H1 (cell line): ENCODE measurements at regions not wholly inside any gene's neighbourhood (a gene's known extent, or its start where the extent isn't known, plus 50 kb on each side); places are given as distances from the start of the nearest gene placed in this dataset.

Experiments
- CTCF ChIA-PET: fragments of 300-600 bp; sonication (Branson Sonifier 250); formaldehyde crosslinking; loops from one replicate; lab custom pipeline; 2021; ENCODE audit not compliant: partially characterized antibody; lab: Charles Lee
- POLR2A ChIA-PET: fragments of 300-600 bp; sonication (Branson Sonifier 250); formaldehyde crosslinking; loops from one replicate; lab custom pipeline; 2021; ENCODE audit warnings: inconsistent platforms; ENCODE audit not compliant: partially characterized antibody; lab: Charles Lee
- DNase-seq, 2 experiments: peaks; one replicate each; pipeline versions ENCODE4 v3.0.0 to v3.0.0-alpha.2; 2010 to 2022; ENCODE audit warnings: low spot score in 2 of 2, low read depth in 1 of 2, mixed read lengths in 1 of 2
- FAIRE-seq: peaks from 2 replicates; lab custom pipeline; 2011; peaks lifted over from hg19 to GRCh38; lab: Jason Lieb, UNC
- H2AFZ ChIP-seq: 2 replicates; pipeline ENCODE4 v1.8.1; 2012; ENCODE audit warnings: low read length, inconsistent platforms
- H2AK5ac ChIP-seq: 2 replicates; pipeline ENCODE4 v1.6.1; 2013; ENCODE audit warnings: low read depth, low read length
- H2BK120ac ChIP-seq: replicated peaks from 2 replicates; pipeline ENCODE3; 2013; ENCODE audit warnings: low read depth, low read length, inconsistent platforms
- H2BK12ac ChIP-seq: 2 replicates; pipeline ENCODE4 v1.6.1; 2013; ENCODE audit warnings: low read depth, low read length
- H2BK15ac ChIP-seq: 2 replicates; pipeline ENCODE4 v1.6.1; 2013; ENCODE audit warnings: low read length
- H2BK20ac ChIP-seq: 2 replicates; pipeline ENCODE4 v1.6.1; 2013; ENCODE audit warnings: low read length
- H2BK5ac ChIP-seq: 2 replicates; pipeline ENCODE4 v1.6.1; 2013; ENCODE audit warnings: low read depth, low read length
- H3K14ac ChIP-seq: 2 replicates; pipeline ENCODE4 v1.6.1; 2013; ENCODE audit warnings: inconsistent platforms; ENCODE audit not compliant: insufficient read length
- H3K18ac ChIP-seq: 2 replicates; pipeline ENCODE4 v1.6.1; 2013; ENCODE audit warnings: low read length; ENCODE audit errors: extremely low read depth
- H3K23ac ChIP-seq: 2 replicates; pipeline ENCODE4 v1.6.1; 2013; ENCODE audit warnings: inconsistent platforms; ENCODE audit not compliant: insufficient read length
- H3K23me2 ChIP-seq: 2 replicates; pipeline ENCODE4 v1.6.1; 2013; ENCODE audit warnings: low read depth, low read length
- H3K27ac ChIP-seq: 2 replicates; pipeline ENCODE4 v1.6.1; 2011; ENCODE audit warnings: low read depth, low read length, inconsistent platforms
- H3K27me3 ChIP-seq, 4 experiments: replicated peaks in 1 of 4; 1 replicate in 1 of 4; 2 replicates in 3 of 4; pipeline versions ENCODE4 v1.6.1 to v1.8.1; 2011 to 2013; ENCODE audit warnings: low read length in 3 of 4, mild to moderate bottlenecking in 3 of 4, inconsistent platforms in 2 of 4, mixed read lengths in 2 of 4, moderate library complexity in 1 of 4; ENCODE audit not compliant: control insufficient read depth in 3 of 4, insufficient read depth in 3 of 4; ENCODE audit errors: extremely low read depth in 1 of 4
- H3K36me3 ChIP-seq, 4 experiments: 2 replicates each; pipeline versions ENCODE4 v1.6.1 to v1.8.1; 2011 to 2013; ENCODE audit warnings: mild to moderate bottlenecking in 4 of 4, low read length in 3 of 4, moderate library complexity in 2 of 4, control low read depth in 1 of 4, inconsistent platforms in 1 of 4; ENCODE audit not compliant: insufficient read depth in 4 of 4, control insufficient read depth in 2 of 4
- H3K4ac ChIP-seq: replicated peaks from 2 replicates; pipeline ENCODE3; 2013; ENCODE audit warnings: low read length, low read depth, mixed read lengths, inconsistent platforms; ENCODE audit not compliant: insufficient read length
- H3K4me1 ChIP-seq, 4 experiments: replicated peaks in 1 of 4; 1 replicate in 1 of 4; 2 replicates in 3 of 4; pipeline versions ENCODE4 v1.6.1 to v1.8.1; 2011 to 2013; ENCODE audit warnings: low read length in 3 of 4, inconsistent platforms in 2 of 4, mixed read lengths in 1 of 4; ENCODE audit not compliant: insufficient read depth in 4 of 4, control insufficient read depth in 3 of 4
- H3K4me2 ChIP-seq, 2 experiments: 2 replicates each; pipeline versions ENCODE4 v1.6.1 to v1.8.1; 2011 to 2013; ENCODE audit warnings: low read depth in 2 of 2, low read length in 2 of 2, control low read depth in 1 of 2, inconsistent platforms in 1 of 2, mild to moderate bottlenecking in 1 of 2; ENCODE audit not compliant: insufficient read depth in 1 of 2
- H3K4me3 ChIP-seq, 4 experiments: fragments of 200-600, 300-600 bp in 1 of 4; sonication (generic), shearing (Covaris generic), sonication (Bioruptor Twin) in 1 of 4; 2 replicates each; pipeline versions ENCODE4 v1.5.1 to v1.8.1; 2011 to 2016; ENCODE audit warnings: low read length in 4 of 4, low read depth in 3 of 4, control low read depth in 2 of 4, inconsistent platforms in 2 of 4, mild to moderate bottlenecking in 2 of 4, mixed read lengths in 1 of 4, moderate library complexity in 1 of 4; ENCODE audit not compliant: insufficient read depth in 2 of 4; ENCODE audit errors: extremely low read depth in 1 of 4
- H3K56ac ChIP-seq: replicated peaks from 2 replicates; pipeline ENCODE3; 2013; ENCODE audit warnings: low read depth, mild to moderate bottlenecking, mixed read lengths, low read length, inconsistent platforms; ENCODE audit not compliant: insufficient read length
- H3K79me1 ChIP-seq: 2 replicates; pipeline ENCODE4 v1.6.1; 2013; ENCODE audit warnings: low read depth, low read length, control low read depth
- H3K79me2 ChIP-seq, 2 experiments: 2 replicates each; pipeline versions ENCODE4 v1.6.1 to v1.8.1; 2012 to 2013; ENCODE audit warnings: low read length in 2 of 2, mild to moderate bottlenecking in 2 of 2, inconsistent platforms in 1 of 2; ENCODE audit not compliant: insufficient read depth in 2 of 2, control insufficient read depth in 1 of 2
- H3K9ac ChIP-seq, 4 experiments: replicated peaks in 1 of 4; 1 replicate in 1 of 4; 2 replicates in 3 of 4; pipeline versions ENCODE4 v1.6.1 to v1.8.1; 2011 to 2013; ENCODE audit warnings: low read depth in 3 of 4, low read length in 3 of 4, control low read depth in 2 of 4, mild to moderate bottlenecking in 2 of 4, moderate library complexity in 2 of 4, inconsistent platforms in 1 of 4; ENCODE audit errors: extremely low read depth in 1 of 4
- H3K9me3 ChIP-seq, 2 experiments: 2 replicates each; pipeline versions ENCODE4 v1.6.1 to v1.8.1; 2012 to 2013; ENCODE audit warnings: mild to moderate bottlenecking in 2 of 2, moderate library complexity in 2 of 2, control low read depth in 1 of 2, inconsistent platforms in 1 of 2, low read depth in 1 of 2, low read length in 1 of 2, mixed read lengths in 1 of 2; ENCODE audit not compliant: insufficient read depth in 2 of 2
- H4K20me1 ChIP-seq, 2 experiments: replicated peaks in 1 of 2; 2 replicates each; pipeline versions ENCODE3 to v1.8.1; 2011 to 2013; ENCODE audit warnings: inconsistent platforms in 2 of 2, low read length in 2 of 2, mild to moderate bottlenecking in 1 of 2; ENCODE audit not compliant: insufficient read depth in 2 of 2, control insufficient read depth in 1 of 2
- H4K5ac ChIP-seq: 2 replicates; pipeline ENCODE4 v1.6.1; 2013; ENCODE audit warnings: low read length, low read depth, mixed read lengths, inconsistent platforms; ENCODE audit not compliant: insufficient read length
- H4K8ac ChIP-seq: 2 replicates; pipeline ENCODE4 v1.8.0; 2013; ENCODE audit warnings: mild to moderate bottlenecking, moderate library complexity, low read length, inconsistent platforms; ENCODE audit not compliant: insufficient read depth; ENCODE audit errors: extremely low read depth
- H4K91ac ChIP-seq: replicated peaks from 2 replicates; pipeline ENCODE3; 2013; ENCODE audit warnings: low read length, mixed read lengths, inconsistent platforms; ENCODE audit not compliant: insufficient read length
- BACH1 ChIP-seq: IDR thresholded peaks from 2 replicates; pipeline ENCODE4 v1.6.1; 2012; ENCODE audit warnings: low read length, improper control_type of control experiment
- CREB1 ChIP-seq: IDR thresholded peaks from 2 replicates; pipeline ENCODE4 v1.6.1; 2012; ENCODE audit warnings: inconsistent platforms
- JUN ChIP-seq: IDR thresholded peaks from 2 replicates; pipeline ENCODE4 v1.6.1; 2011; ENCODE audit warnings: low read depth, mild to moderate bottlenecking, improper control_type of control experiment, low read length
- NRF1 ChIP-seq: IDR thresholded peaks from 2 replicates; pipeline ENCODE4 v1.6.1; 2011; ENCODE audit warnings: mild to moderate bottlenecking, low read depth, low read length, improper control_type of control experiment
- SRF ChIP-seq: IDR thresholded peaks from 2 replicates; pipeline ENCODE4 v1.6.1; 2011; ENCODE audit warnings: mild to moderate bottlenecking, low read depth, low read length, moderate library complexity
- WGBS, 2 experiments: shearing (Covaris generic) in 1 of 2; methylation state at CpG; one replicate each; pipeline versions ENCODE4 v1.1.6 to v1.1.7; 2013 to 2015; ENCODE audit warnings: low lambda C conversion rate in 2 of 2, mixed read lengths in 2 of 2, inconsistent platforms in 1 of 2, low coverage in 1 of 2, missing lambda C conversion rate in 1 of 2; ENCODE audit not compliant: insufficient replicate concordance in 2 of 2, insufficient coverage in 1 of 2, insufficient read length in 1 of 2; ENCODE audit errors: extremely low coverage in 1 of 2, missing lambda C conversion rate in 1 of 2; 5-methylcytosine and 5-hydroxymethylcytosine counted together

GRCh38 chr1:209510063-209510462, 73.5 kb upstream of the CAMK1G start (continued):
- no peak for TF ChIP-seq BACH1

GRCh38 chr1:209511169-209511568, 72.3 kb upstream of the CAMK1G start:
- no peak overlapping the region for H2AK5ac ChIP-seq
- H3K4ac ChIP-seq = no peak overlapping the region
- H4K8ac ChIP-seq = no peak overlapping the region
- no peak overlapping the region for H3K27ac ChIP-seq
- FAIRE-seq (no peak), DNase-seq (no peak)
- CTCF ChIA-PET = interaction anchor here (0.6 to 4.9 kb wide), 12 partner anchors 9 to 602 kb away, joined by 3 to 32 read pairs (median 3); no protein-coding TSS in a partner anchor
- H3K23me2 ChIP-seq = no peaks in the 10 kb centered on the region
- H3K9ac ChIP-seq = no peak overlapping the region
- H3K4me1 ChIP-seq = no peaks in the 10 kb centered on the region
- no peak overlapping the region for H4K5ac ChIP-seq
- no peaks in the 10 kb centered on the region for H3K27me3 ChIP-seq
- TF ChIP-seq JUN (no peak), SRF (no peak), CREB1 (no peak), NRF1 (no peak)
- POLR2A ChIA-PET = interaction anchor here (0.7 to 0.9 kb wide), 2 partner anchors 83 to 126 kb away, joined by 3 to 4 read pairs; no protein-coding TSS in a partner anchor
- H3K4me3 ChIP-seq = no peak overlapping the region
- no peaks in the 10 kb centered on the region for H3K36me3 ChIP-seq
- no peak overlapping the region for H2BK12ac ChIP-seq
- no peak overlapping the region for H3K4me2 ChIP-seq
- no peaks in the 10 kb centered on the region for H3K79me2 ChIP-seq
- H2BK15ac ChIP-seq = no peak overlapping the region
- H4K20me1 ChIP-seq = no peaks in the 10 kb centered on the region
- no peak overlapping the region for H4K91ac ChIP-seq
- no peak overlapping the region for H2AFZ ChIP-seq
- H3K56ac ChIP-seq = no peak overlapping the region
- no peak overlapping the region for H2BK5ac ChIP-seq
- no peaks in the 10 kb centered on the region for H3K79me1 ChIP-seq
- H3K9me3 ChIP-seq = no peaks in the 10 kb centered on the region
- no peak overlapping the region for H2BK120ac ChIP-seq
- WGBS, 2 experiments = 75% methylated on average over 3 of the region's 3 CpGs; no CpG with 5 or more reads in 1 of the 2 experiments
- no peak overlapping the region for H3K23ac ChIP-seq
- no peak overlapping the region for H2BK20ac ChIP-seq
- H3K18ac ChIP-seq = no peak overlapping the region
- no peak overlapping the region for H3K14ac ChIP-seq
